H1 (cell line): ENCODE measurements at regions not wholly inside any gene's neighbourhood (a gene's known extent, or its start where the extent isn't known, plus 50 kb on each side); places are given as distances from the start of the nearest gene placed in this dataset.

Experiments used
- CTCF ChIA-PET: fragments of 300-600 bp; sonication (Branson Sonifier 250); formaldehyde crosslinking; loops from one replicate; lab custom pipeline; 2021; ENCODE audit not compliant: partially characterized antibody; lab: Charles Lee
- POLR2A ChIA-PET: fragments of 300-600 bp; sonication (Branson Sonifier 250); formaldehyde crosslinking; loops from one replicate; lab custom pipeline; 2021; ENCODE audit warnings: inconsistent platforms; ENCODE audit not compliant: partially characterized antibody; lab: Charles Lee
- DNase-seq, 2 experiments: peaks; one replicate each; pipeline versions ENCODE4 v3.0.0 to v3.0.0-alpha.2; 2010 to 2022; ENCODE audit warnings: low spot score in 2 of 2, low read depth in 1 of 2, mixed read lengths in 1 of 2
- FAIRE-seq: peaks from 2 replicates; lab custom pipeline; 2011; peaks lifted over from hg19 to GRCh38; lab: Jason Lieb, UNC
- H2AFZ ChIP-seq: 2 replicates; pipeline ENCODE4 v1.8.1; 2012; ENCODE audit warnings: low read length, inconsistent platforms
- H2AK5ac ChIP-seq: 2 replicates; pipeline ENCODE4 v1.6.1; 2013; ENCODE audit warnings: low read depth, low read length
- H2BK120ac ChIP-seq: replicated peaks from 2 replicates; pipeline ENCODE3; 2013; ENCODE audit warnings: low read depth, low read length, inconsistent platforms
- H2BK12ac ChIP-seq: 2 replicates; pipeline ENCODE4 v1.6.1; 2013; ENCODE audit warnings: low read depth, low read length
- H2BK15ac ChIP-seq: 2 replicates; pipeline ENCODE4 v1.6.1; 2013; ENCODE audit warnings: low read length
- H2BK20ac ChIP-seq: 2 replicates; pipeline ENCODE4 v1.6.1; 2013; ENCODE audit warnings: low read length
- H2BK5ac ChIP-seq: 2 replicates; pipeline ENCODE4 v1.6.1; 2013; ENCODE audit warnings: low read depth, low read length
- H3K14ac ChIP-seq: 2 replicates; pipeline ENCODE4 v1.6.1; 2013; ENCODE audit warnings: inconsistent platforms; ENCODE audit not compliant: insufficient read length
- H3K18ac ChIP-seq: 2 replicates; pipeline ENCODE4 v1.6.1; 2013; ENCODE audit warnings: low read length; ENCODE audit errors: extremely low read depth
- H3K23ac ChIP-seq: 2 replicates; pipeline ENCODE4 v1.6.1; 2013; ENCODE audit warnings: inconsistent platforms; ENCODE audit not compliant: insufficient read length
- H3K23me2 ChIP-seq: 2 replicates; pipeline ENCODE4 v1.6.1; 2013; ENCODE audit warnings: low read depth, low read length
- H3K27ac ChIP-seq: 2 replicates; pipeline ENCODE4 v1.6.1; 2011; ENCODE audit warnings: low read depth, low read length, inconsistent platforms
- H3K27me3 ChIP-seq, 4 experiments: replicated peaks in 1 of 4; 1 replicate in 1 of 4; 2 replicates in 3 of 4; pipeline versions ENCODE4 v1.6.1 to v1.8.1; 2011 to 2013; ENCODE audit warnings: low read length in 3 of 4, mild to moderate bottlenecking in 3 of 4, inconsistent platforms in 2 of 4, mixed read lengths in 2 of 4, moderate library complexity in 1 of 4; ENCODE audit not compliant: control insufficient read depth in 3 of 4, insufficient read depth in 3 of 4; ENCODE audit errors: extremely low read depth in 1 of 4
- H3K36me3 ChIP-seq, 4 experiments: 2 replicates each; pipeline versions ENCODE4 v1.6.1 to v1.8.1; 2011 to 2013; ENCODE audit warnings: mild to moderate bottlenecking in 4 of 4, low read length in 3 of 4, moderate library complexity in 2 of 4, control low read depth in 1 of 4, inconsistent platforms in 1 of 4; ENCODE audit not compliant: insufficient read depth in 4 of 4, control insufficient read depth in 2 of 4
- H3K4ac ChIP-seq: replicated peaks from 2 replicates; pipeline ENCODE3; 2013; ENCODE audit warnings: low read length, low read depth, mixed read lengths, inconsistent platforms; ENCODE audit not compliant: insufficient read length
- H3K4me1 ChIP-seq, 4 experiments: replicated peaks in 1 of 4; 1 replicate in 1 of 4; 2 replicates in 3 of 4; pipeline versions ENCODE4 v1.6.1 to v1.8.1; 2011 to 2013; ENCODE audit warnings: low read length in 3 of 4, inconsistent platforms in 2 of 4, mixed read lengths in 1 of 4; ENCODE audit not compliant: insufficient read depth in 4 of 4, control insufficient read depth in 3 of 4
- H3K4me2 ChIP-seq, 2 experiments: 2 replicates each; pipeline versions ENCODE4 v1.6.1 to v1.8.1; 2011 to 2013; ENCODE audit warnings: low read depth in 2 of 2, low read length in 2 of 2, control low read depth in 1 of 2, inconsistent platforms in 1 of 2, mild to moderate bottlenecking in 1 of 2; ENCODE audit not compliant: insufficient read depth in 1 of 2
- H3K4me3 ChIP-seq, 4 experiments: fragments of 200-600, 300-600 bp in 1 of 4; sonication (generic), shearing (Covaris generic), sonication (Bioruptor Twin) in 1 of 4; 2 replicates each; pipeline versions ENCODE4 v1.5.1 to v1.8.1; 2011 to 2016; ENCODE audit warnings: low read length in 4 of 4, low read depth in 3 of 4, control low read depth in 2 of 4, inconsistent platforms in 2 of 4, mild to moderate bottlenecking in 2 of 4, mixed read lengths in 1 of 4, moderate library complexity in 1 of 4; ENCODE audit not compliant: insufficient read depth in 2 of 4; ENCODE audit errors: extremely low read depth in 1 of 4
- H3K56ac ChIP-seq: replicated peaks from 2 replicates; pipeline ENCODE3; 2013; ENCODE audit warnings: low read depth, mild to moderate bottlenecking, mixed read lengths, low read length, inconsistent platforms; ENCODE audit not compliant: insufficient read length
- H3K79me1 ChIP-seq: 2 replicates; pipeline ENCODE4 v1.6.1; 2013; ENCODE audit warnings: low read depth, low read length, control low read depth
- H3K79me2 ChIP-seq, 2 experiments: 2 replicates each; pipeline versions ENCODE4 v1.6.1 to v1.8.1; 2012 to 2013; ENCODE audit warnings: low read length in 2 of 2, mild to moderate bottlenecking in 2 of 2, inconsistent platforms in 1 of 2; ENCODE audit not compliant: insufficient read depth in 2 of 2, control insufficient read depth in 1 of 2
- H3K9ac ChIP-seq, 4 experiments: replicated peaks in 1 of 4; 1 replicate in 1 of 4; 2 replicates in 3 of 4; pipeline versions ENCODE4 v1.6.1 to v1.8.1; 2011 to 2013; ENCODE audit warnings: low read depth in 3 of 4, low read length in 3 of 4, control low read depth in 2 of 4, mild to moderate bottlenecking in 2 of 4, moderate library complexity in 2 of 4, inconsistent platforms in 1 of 4; ENCODE audit errors: extremely low read depth in 1 of 4
- H3K9me3 ChIP-seq, 2 experiments: 2 replicates each; pipeline versions ENCODE4 v1.6.1 to v1.8.1; 2012 to 2013; ENCODE audit warnings: mild to moderate bottlenecking in 2 of 2, moderate library complexity in 2 of 2, control low read depth in 1 of 2, inconsistent platforms in 1 of 2, low read depth in 1 of 2, low read length in 1 of 2, mixed read lengths in 1 of 2; ENCODE audit not compliant: insufficient read depth in 2 of 2
- H4K20me1 ChIP-seq, 2 experiments: replicated peaks in 1 of 2; 2 replicates each; pipeline versions ENCODE3 to v1.8.1; 2011 to 2013; ENCODE audit warnings: inconsistent platforms in 2 of 2, low read length in 2 of 2, mild to moderate bottlenecking in 1 of 2; ENCODE audit not compliant: insufficient read depth in 2 of 2, control insufficient read depth in 1 of 2
- H4K5ac ChIP-seq: 2 replicates; pipeline ENCODE4 v1.6.1; 2013; ENCODE audit warnings: low read length, low read depth, mixed read lengths, inconsistent platforms; ENCODE audit not compliant: insufficient read length
- H4K8ac ChIP-seq: 2 replicates; pipeline ENCODE4 v1.8.0; 2013; ENCODE audit warnings: mild to moderate bottlenecking, moderate library complexity, low read length, inconsistent platforms; ENCODE audit not compliant: insufficient read depth; ENCODE audit errors: extremely low read depth
- H4K91ac ChIP-seq: replicated peaks from 2 replicates; pipeline ENCODE3; 2013; ENCODE audit warnings: low read length, mixed read lengths, inconsistent platforms; ENCODE audit not compliant: insufficient read length
- ATF3 ChIP-seq: IDR thresholded peaks from 2 replicates; pipeline ENCODE4 v1.6.1; 2011; ENCODE audit warnings: low read depth, mild to moderate bottlenecking, low read length; ENCODE audit not compliant: insufficient read depth
- CBX5 ChIP-seq: fragments of 300-800, 300-1000 bp; sonication (generic); IDR thresholded peaks from 2 replicates; pipeline ENCODE4 v1.7.1; 2016; ENCODE audit warnings: antibody characterized with exemption, low read length, low read depth
- EZH2 ChIP-seq: fragments of 200-600 bp; sonication (generic); IDR thresholded peaks from 2 replicates; pipeline ENCODE4 v1.7.1; 2012; ENCODE audit warnings: low read depth, mild to moderate bottlenecking, moderate library complexity, low read length, inconsistent platforms; ENCODE audit not compliant: severe bottlenecking
- KDM5A ChIP-seq: fragments of 200-600 bp; IDR thresholded peaks from 2 replicates; pipeline ENCODE4 v1.7.1; 2012; ENCODE audit warnings: mild to moderate bottlenecking, low read length, inconsistent platforms, mixed read lengths
- SIX5 ChIP-seq: IDR thresholded peaks from 2 replicates; pipeline ENCODE4 v1.6.1; 2011; ENCODE audit warnings: mild to moderate bottlenecking, low read depth, low read length
- SP4 ChIP-seq: IDR thresholded peaks from 2 replicates; pipeline ENCODE4 v1.6.1; 2012; ENCODE audit warnings: low read length, inconsistent platforms
- TAF7 ChIP-seq: optimal IDR thresholded peaks from 2 replicates; pipeline ENCODE3; 2011; ENCODE audit warnings: low read depth, mild to moderate bottlenecking, inconsistent platforms, low read length, moderate library complexity, borderline replicate concordance
- TCF12 ChIP-seq: IDR thresholded peaks from 2 replicates; pipeline ENCODE4 v1.6.1; 2011; ENCODE audit warnings: low read depth, mild to moderate bottlenecking, low read length
- WGBS, 2 experiments: shearing (Covaris generic) in 1 of 2; methylation state at CpG; one replicate each; pipeline versions ENCODE4 v1.1.6 to v1.1.7; 2013 to 2015; ENCODE audit warnings: low lambda C conversion rate in 2 of 2, mixed read lengths in 2 of 2, inconsistent platforms in 1 of 2, low coverage in 1 of 2, missing lambda C conversion rate in 1 of 2; ENCODE audit not compliant: insufficient replicate concordance in 2 of 2, insufficient coverage in 1 of 2, insufficient read length in 1 of 2; ENCODE audit errors: extremely low coverage in 1 of 2, missing lambda C conversion rate in 1 of 2; 5-methylcytosine and 5-hydroxymethylcytosine counted together

GRCh38 chr22:34976886-34977285 lies 89.1 kb upstream of the ISX start:
- Histone ChIP-seq H3K27ac (no peak overlapping the region), H4K20me1 (no peaks in the 10 kb centered on the region), H3K56ac (no peak overlapping the region), H3K4me2 (no peak overlapping the region), H2BK15ac (no peak overlapping the region), H3K4me3 (no peak overlapping the region), H3K9ac (no peak overlapping the region), H2AFZ (no peak overlapping the region), H3K79me1 (no peaks in the 10 kb centered on the region), H3K23ac (no peak overlapping the region), H4K8ac (no peak overlapping the region), H3K4ac (no peak overlapping the region), H2BK12ac (no peak overlapping the region), H2BK20ac (no peak overlapping the region), H3K4me1 (peaks cover 0 to 15% (median 7%) of the 10 kb centered on the region in 4 experiments; a peak in 6 of 7 replicates), H3K36me3 (no peaks in the 10 kb centered on the region), H3K9me3 (no peaks in the 10 kb centered on the region), H3K27me3 (no peaks in the 10 kb centered on the region), H3K18ac (no peak overlapping the region), H3K14ac (no peak overlapping the region), H2AK5ac (no peak overlapping the region), H3K23me2 (no peaks in the 10 kb centered on the region), H4K5ac (no peak overlapping the region), H2BK5ac (no peak overlapping the region), H3K79me2 (no peaks in the 10 kb centered on the region), H4K91ac (no peak overlapping the region), H2BK120ac (no peak overlapping the region)
- 91% methylated on average over 1 of the region's 2 CpGs; no CpG with 5 or more reads in 1 of the 2 experiments for WGBS, 2 experiments
- DNase-seq (no peak), FAIRE-seq (no peak)
- POLR2A ChIA-PET: no interaction called here
- no peak for TF ChIP-seq ATF3
- no peak for TF ChIP-seq SIX5
- TF ChIP-seq KDM5A: no peak
- no peak for TF ChIP-seq CBX5
- no peak for TF ChIP-seq EZH2
- no peak for TF ChIP-seq SP4
- no peak for TF ChIP-seq TCF12
- no peak for TF ChIP-seq TAF7
- CTCF ChIA-PET: interaction anchor here (1.0 to 2.5 kb wide), 13 partner anchors 8 to 178 kb away, joined by 3 to 17 read pairs (median 6); no protein-coding TSS in a partner anchor
